DMS153 treated with DMSO at 0.1 percent for 48 hours (cell line): ENCODE measurements at regions not wholly inside any gene's neighbourhood (a gene's known extent, or its start where the extent isn't known, plus 50 kb on each side); places are given as distances from the start of the nearest gene placed in this dataset.
"Not testable (repeated sequence)": the region's sequence is repeated elsewhere in the genome, so short reads cannot be mapped to it uniquely, and the experiment has no call there.

Experiments
- DNase-seq: peaks from one replicate; lab custom pipeline; 2025; ENCODE audit not compliant: unreplicated experiment; lab: John Stamatoyannopoulos, UW

GRCh38 chr13:110809871-110810486, 96.5 kb downstream of the ING1 start:
- DNase-seq, result no peak

DNA sequence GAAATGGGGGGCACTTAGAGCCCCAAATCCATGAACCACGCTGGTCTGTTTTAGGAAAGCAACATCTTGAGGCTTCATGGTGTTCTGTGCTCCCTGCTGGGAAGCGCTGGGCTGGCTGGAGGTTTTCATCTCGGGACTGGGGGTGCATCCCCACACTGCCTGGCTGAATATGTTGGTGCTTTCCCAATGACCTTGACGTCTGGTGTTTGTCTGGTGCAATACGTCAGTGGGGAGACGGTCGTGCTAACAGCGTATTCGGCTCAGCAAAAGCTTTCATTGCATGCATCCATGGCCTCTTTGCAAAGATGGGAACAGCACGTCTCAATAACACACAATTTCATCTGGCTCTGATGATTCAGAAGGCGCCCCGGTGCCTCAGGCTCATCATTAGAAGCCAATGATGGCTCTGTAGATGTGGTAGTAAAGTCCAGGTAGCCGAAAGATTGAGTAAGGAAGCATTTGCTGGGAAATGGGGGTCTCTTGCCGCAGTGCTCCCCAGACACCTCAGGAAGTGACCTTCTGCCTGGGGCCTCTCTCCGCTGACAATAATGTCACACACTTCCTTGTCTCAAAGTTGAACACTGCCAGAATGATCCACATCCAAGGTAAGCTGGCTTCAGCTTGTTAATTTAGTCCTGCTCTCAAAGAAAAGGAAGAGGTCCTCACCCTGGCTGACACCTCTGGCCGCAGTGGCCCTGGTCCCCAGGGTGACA, 97.7 kb downstream of the ING1 start:
- no peak for DNase-seq

GRCh38 chr13:110811771-110812120, 98.2 kb downstream of the ING1 start:
- DNase-seq, result no peak

GRCh38 chr13:110812121-110812868, 98.8 kb downstream of the ING1 start:
- DNase-seq, result no peak

DNA sequence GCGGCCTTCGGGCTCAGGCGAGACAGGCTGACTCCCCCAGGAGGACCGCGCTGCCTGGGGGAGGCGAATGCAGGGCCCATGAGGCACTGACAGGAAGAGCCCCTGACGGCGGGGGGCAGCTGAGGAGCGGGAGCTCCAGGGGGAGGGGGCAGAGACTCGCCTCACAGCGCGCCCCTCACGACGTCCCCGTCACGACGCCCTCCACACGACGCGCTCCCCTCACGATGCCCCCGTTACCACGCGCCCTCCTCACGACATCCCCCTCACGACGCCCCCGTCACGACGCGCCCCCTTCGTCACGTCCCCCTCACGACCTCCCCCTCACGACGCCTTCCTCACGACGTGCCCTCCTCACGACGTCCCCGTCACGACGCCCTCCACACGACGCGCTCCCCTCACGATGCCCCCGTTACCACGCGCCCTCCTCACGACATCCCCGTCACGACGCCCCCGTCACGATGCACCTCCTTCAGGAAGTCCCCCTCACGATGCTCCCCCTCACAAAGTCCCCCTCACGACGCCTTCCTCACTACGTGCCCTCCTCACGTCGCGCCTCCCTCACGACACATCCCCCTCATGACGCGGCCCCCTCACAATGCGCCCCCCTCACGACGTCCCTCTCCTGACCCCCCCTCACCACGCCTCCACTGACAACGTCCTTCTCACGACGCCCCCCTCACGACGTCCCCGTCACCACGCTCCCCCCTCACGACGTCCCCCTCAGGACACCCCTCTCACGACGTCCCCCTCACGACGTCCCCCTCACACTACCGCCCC, 99.6 kb downstream of the ING1 start:
- DNase-seq, result no peak

DNA sequence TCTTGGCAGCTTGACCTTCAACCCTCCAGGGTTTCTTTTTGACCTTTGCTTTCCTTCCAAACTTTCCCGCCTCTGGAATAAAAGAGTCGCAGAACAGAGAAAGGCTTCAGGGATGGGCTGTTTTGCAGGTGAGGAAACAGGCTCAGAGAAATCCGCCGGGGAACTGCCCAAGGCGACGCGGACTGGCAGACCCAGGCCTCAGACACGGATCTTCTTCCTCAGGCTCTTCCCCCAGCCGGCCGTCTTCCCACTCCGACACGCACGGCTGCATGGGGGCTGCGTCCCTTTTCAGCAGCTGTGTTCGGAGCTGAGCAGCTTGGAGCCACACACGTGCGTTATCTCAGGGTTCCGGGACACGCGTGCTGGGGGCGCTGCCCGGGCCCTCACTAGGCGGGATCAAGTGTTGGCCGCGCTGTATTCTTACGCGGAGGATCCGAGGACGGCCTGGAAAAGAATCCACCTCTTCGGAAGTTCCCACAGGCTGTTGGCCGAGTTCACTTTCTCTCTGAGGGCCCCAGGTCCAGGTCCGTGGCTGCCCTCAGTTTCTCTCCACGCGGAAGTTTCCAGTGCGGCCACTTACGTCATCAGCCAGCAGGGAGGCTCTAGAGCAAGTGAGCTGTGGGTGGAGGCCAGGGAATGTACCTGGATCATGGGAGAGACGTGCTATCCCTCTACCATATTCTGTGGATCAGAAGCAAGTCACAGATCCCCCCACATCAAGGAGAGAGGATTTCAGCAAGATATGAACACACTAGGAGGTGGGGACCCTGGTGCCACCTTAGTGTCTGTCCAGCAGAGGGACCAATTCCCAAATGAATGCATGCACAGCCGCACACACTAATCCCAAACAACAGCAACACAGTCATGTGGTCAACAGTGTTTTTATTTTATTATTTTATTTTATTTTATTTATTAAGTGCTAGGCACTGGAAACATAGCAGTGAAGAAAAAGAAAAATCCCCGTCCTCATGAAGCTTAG, 100.4 kb downstream of the ING1 start:
- no peak for DNase-seq

- peak; percentile 64 for DNase-seq
These were observed 99.2 kb downstream of the ANKRD10 start for GRCh38 chr13:110815471-110816204.

- no peak for DNase-seq
These were observed 98.4 kb downstream of the ANKRD10 start for GRCh38 chr13:110816500-110816899.

DNA sequence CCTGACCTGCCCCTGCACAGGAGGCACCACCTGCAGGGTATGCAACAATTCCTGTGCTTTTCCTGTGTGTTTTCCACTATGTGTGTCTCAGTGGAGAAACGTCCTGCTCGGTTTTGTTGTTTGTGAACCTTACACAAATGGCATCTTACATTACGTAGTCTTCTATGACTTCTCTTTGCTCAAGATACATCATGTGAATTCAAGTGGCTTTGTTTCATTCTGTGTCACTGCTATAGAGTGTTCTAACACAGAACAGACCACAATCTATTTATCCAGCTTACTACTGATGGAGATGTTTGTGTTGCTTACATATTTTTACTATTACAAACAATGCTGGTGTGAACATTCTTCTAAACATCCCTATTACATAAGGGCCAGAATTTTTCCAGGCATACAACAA, 97.7 kb downstream of the ANKRD10 start:
- DNase-seq, result no peak

DNA sequence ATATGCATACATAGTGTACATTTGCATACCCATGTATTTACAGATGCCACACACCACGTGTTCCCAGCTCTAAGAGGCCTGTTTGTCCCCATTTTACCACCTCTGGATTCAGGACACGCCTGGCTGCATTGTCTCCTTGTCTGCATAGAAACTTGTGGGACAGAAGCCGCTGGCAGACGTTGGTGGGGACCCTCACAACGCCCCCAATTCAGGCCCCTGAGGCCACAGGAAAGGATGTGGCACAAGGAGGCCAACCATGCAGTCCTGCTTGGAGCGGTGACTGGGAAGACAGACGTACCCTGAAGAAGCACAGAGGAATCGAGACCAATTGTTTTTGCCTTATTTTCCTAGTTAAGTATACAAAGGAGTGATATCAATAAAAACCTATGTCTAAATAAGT, 96.1 kb downstream of the ANKRD10 start:
- no peak for DNase-seq

- DNase-seq, result peak; percentile 47
These were observed 95.5 kb downstream of the ANKRD10 start for GRCh38 chr13:110819203-110820014.

DNA sequence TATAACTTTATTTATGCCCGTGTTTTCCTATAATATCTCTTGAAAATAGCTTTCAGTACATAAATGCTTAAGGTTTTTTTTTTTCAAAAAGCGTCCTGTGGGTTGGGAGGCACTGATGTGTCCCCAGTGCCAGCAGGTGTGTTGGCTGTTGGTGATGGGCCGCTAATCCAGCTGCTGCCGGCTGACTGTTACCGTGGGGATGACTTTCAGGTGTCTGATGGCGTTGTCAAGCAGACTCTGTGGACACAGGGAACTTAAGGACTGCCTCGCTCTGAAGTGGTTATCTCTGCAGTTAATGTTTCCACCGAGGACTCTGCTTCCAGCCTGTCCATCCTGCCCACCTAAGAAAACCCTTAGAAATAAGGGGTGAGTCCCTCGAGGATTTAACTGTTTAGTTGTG, 94.5 kb downstream of the ANKRD10 start:
- peak; percentile 15 for DNase-seq

GRCh38 chr13:110821837-110822668, 92.8 kb downstream of the ANKRD10 start:
- not testable (repeated sequence) for DNase-seq

- no peak for DNase-seq
These were observed 92.3 kb downstream of the ANKRD10 start for GRCh38 chr13:110822669-110822945.

DNA sequence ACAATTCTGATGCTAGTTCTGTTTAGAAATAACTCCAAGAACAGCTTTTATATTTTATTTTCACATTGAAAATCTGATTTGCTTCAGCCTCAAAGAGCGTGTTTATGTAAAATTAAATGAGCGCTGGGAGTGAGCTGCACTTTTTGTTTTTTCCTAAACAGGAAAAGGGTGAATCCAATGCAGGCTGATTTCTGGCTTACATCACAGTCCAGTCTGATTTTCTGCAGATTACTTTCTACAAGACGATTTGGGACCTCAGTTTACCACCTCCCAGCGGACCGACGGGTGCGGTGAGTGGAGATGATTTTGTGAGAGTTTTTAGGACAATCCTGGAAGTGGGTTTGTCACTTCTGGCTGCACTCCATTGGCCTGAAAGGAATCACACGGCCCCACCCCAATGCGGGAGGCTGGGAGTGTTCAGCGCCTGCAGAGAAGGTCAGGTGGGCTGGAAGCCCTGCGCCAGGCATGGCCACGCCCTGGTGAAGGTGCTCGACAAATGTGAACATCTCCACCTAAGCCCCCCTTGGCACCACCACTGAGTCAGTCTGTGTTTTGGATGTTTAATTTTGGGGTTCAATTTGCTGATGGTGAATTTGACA, 90.1 kb downstream of the ANKRD10 start:
- no peak for DNase-seq

GRCh38 chr13:110825516-110825915, 89.4 kb downstream of the ANKRD10 start:
- no peak for DNase-seq

GRCh38 chr13:110826101-110826500, 88.8 kb downstream of the ANKRD10 start:
- no peak for DNase-seq
